GM19035 (cell line): ENCODE measurements at regions not wholly inside any gene's neighbourhood (a gene's known extent, or its start where the extent isn't known, plus 50 kb on each side); places are given as distances from the start of the nearest gene placed in this dataset.
"Not testable (repeated sequence)": the region's sequence is repeated elsewhere in the genome, so short reads cannot be mapped to it uniquely, and the experiment has no call there.

ENCODE experiments used
- ATAC-seq: cut with Tn5 transposase; IDR thresholded peaks from one replicate; pipeline ENCODE4 v1.9.1; 2021; ENCODE audit not compliant: unreplicated experiment

- ATAC-seq: no peak
Measured at GRCh38 chr11:91091563-91091962, 868.7 kb upstream of the CHORDC1 start.

DNA sequence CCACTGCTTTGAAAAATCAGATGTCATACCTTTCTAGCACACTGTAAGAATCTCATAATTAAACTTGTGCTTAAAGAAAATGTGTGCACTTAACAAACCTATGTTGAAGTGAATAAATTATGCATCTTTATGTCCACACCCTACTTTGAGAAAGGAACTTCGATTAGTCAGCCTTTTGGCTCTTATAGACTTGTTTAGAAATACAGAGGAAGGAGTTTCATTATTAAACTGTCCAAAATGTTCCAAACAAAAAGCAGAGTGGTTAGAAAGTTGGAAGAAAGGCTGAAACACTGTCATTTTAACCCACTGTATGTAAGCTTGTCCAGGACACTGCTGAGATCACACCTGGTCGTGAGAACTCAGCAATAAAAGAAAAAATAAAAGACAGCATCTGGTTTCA is 863.2 kb upstream of the CHORDC1 start:
- ATAC-seq: no peak

- no peak for ATAC-seq
Measured at GRCh38 chr11:91082255-91082654, 859.4 kb upstream of the CHORDC1 start.

DNA sequence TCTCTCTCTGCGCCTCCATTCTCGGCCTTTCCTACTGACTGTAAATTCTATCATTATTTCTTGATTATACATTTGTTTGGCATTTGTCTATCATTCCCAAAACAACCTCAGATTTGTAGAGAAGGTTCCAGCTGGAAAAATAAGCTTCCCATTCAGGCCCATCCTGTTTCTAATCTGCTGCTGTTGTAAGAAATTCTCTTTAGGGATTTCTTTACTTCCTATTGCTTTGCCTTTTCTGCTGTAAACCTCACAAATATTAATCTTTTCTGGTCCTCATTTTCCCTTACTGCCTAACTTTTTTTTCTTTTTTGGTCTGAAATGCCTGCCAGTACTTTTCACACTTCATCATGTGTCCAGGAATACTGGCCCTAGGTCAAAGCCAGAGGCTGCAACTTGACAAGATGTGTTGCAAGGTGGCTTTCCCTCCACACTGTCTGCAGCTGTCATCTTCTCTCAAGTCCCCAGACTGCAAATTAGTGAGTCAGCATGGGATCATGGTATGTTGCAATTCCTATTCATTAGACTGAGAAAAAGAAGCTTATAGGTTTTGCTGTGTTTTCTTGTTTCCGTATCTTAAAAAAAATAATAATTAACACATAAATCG is 858.7 kb upstream of the CHORDC1 start:
- ATAC-seq: no peak

GRCh38 chr11:91078221-91078620 is 855.4 kb upstream of the CHORDC1 start:
- ATAC-seq: no peak

DNA sequence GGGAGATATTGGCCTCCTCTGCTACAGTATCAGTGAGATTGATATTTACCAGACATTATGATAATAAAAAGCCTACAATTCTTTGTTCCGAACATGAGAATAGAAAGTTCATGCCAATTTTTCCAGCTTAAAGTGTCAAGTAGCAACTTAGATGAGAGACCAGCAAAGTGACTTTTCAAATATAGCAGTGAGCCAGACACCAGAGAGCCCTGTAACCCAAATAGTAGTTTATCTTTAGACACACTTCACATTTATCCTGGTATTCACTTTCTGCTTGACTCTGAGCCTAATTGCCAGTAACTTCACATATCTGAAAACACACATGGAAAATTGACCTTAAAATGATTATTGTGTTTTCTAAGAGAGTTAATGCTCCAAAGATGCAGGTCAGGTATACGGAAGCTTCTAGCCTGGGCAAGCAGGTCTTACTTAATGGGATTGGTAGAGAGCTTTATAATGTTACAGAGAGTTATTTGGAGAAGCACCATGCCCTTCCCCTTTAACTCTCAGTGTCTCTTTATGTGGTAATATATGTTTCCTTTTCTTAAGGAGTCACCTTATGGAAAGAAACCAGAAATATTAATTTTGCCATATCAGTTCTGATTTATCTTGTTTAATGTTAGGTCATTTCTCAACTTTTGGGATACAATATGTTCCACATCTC is 852.3 kb upstream of the CHORDC1 start:
- no peak for ATAC-seq

DNA sequence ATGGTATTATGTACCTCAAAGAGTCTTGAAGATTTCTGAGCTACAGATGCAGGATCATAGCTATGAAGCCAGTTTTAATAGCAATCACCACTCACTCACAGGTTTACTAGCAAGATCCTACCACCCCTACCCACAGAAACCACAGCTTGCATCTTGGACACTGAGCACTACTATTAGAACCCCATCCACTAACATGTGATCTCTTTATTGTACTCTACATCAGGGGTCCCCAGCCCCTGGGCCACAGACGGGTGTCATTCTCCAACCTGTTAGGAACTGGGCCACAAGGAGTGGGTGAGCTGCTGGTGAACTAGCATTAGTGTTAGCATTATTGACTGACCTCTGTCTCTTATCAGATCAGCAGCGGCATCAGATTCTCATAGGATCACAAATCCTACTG is 844.8 kb upstream of the CHORDC1 start:
- no peak for ATAC-seq

DNA sequence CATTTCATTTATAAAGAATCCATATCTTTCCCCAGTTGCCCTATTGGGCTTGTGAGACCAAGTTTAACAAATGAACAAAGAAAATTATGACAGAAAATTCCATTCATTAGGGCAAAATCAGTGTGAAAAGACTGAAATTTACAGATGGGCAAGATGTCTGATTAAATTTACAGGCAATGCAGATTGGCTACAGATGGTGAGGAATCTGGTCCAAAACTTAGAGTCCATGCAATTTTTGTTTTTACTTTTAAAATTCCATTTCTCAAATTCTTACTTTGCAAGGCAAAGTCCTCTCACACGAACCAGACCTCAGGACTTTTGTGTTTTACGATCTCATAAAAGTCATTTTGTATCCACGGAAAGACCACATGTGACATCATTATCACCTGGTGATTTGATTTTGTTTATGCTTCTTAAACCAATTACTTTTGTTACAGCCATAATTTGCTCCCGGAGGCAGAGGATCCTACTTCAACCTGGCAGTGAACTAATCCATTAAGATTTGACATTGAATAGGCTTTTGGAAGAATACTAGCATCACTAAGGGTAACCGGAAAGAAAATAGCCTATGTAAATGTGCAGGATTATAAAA is 843.7 kb upstream of the CHORDC1 start:
- ATAC-seq: no peak

GRCh38 chr11:91063399-91063798 is 840.5 kb upstream of the CHORDC1 start:
- not testable (repeated sequence) for ATAC-seq

DNA sequence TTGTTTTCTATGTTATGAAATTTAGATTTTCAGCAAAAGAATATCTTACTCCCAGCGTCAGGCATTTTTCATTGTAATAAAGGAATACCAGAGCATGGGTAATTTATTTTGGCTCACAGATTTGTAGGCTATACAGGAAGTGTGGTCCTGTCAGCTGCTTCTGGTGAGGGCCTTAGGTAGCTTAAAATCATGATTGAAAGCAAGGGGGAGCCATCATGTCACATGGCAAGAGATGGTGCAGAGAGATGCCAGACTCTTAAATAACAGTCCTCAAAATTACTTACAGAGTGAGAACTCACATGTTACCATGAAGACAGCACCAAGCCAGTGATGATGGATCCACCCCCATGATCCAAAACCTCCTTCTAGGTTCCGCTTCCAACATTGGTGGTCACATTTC is 825.0 kb upstream of the CHORDC1 start:
- no peak for ATAC-seq

DNA sequence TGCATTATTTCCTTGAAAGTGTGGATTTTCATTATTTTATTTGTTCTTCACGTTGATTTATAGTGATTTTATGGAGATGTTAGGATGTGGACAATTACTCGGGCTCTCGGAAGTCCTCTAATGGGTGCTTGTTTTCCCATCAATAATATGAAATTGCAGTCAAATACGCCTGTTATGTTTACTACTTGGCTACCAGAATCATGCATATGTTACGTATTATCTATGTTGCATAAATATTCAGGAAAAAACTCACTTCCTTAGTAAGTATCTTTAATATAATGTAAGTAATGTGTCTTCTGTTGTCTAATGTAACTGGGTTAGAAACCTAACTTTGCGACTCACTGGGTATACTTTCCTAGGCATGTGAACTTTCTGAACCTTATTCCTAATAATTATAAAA is 823.4 kb upstream of the CHORDC1 start:
- ATAC-seq: no peak

DNA sequence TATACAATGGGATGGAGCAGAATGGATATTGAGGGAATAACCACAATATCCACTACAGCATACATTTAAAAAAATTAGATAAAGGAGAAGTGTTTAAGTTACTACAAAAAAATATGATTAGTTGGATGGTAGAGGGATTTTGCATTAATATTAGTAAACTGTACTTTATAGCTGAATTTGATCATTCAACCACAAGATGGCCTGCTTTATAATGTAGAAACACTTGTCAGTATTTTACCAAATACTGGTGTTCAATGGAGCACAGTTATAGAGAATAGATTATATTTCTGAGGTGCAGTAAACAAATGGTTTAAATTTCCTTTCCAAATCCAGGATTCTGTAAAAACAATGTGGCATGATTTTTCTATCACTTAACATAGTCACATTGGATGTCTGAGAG is 818.8 kb upstream of the CHORDC1 start:
- no peak for ATAC-seq

- ATAC-seq: no peak
Measured at GRCh38 chr11:91023731-91024130, 800.9 kb upstream of the CHORDC1 start.

GRCh38 chr11:91011503-91011902 is 788.7 kb upstream of the CHORDC1 start:
- no peak for ATAC-seq

DNA sequence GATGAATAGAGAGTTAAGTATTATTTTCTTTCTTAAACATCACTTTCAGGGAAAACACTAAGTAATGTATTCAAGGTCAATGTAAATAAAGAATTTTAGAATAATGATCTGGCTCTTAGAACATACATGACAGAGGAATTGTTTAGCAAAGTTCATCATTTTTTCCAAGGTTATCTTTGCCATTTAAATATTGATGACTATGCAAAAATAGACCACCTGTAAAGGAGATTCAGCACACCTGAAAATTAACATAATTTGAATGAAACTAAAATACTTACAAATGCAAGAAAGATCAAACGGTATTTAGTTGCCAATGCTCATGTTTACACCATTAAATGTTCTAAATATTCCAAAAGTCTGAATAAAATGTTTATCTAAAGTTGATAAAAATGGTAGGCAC is 782.6 kb upstream of the CHORDC1 start:
- no peak for ATAC-seq

DNA sequence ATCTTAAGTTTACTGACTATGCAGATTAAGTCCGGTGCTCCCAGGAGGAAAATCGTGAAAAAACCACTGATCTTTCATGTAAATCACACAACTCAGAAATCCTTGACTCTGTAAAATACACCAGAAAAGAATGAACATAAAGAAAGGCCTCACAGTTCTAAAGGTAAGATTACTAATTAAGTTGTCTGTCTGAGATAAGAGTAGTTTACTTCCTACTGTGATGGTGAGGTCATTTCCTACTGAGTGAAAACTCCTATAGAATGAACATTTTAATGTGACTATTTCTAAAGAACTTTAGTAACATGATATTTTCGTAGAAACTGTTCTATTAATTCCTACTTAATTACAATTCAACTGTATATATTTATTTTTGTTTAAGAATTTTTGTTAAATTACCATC is 774.4 kb upstream of the CHORDC1 start:
- ATAC-seq: no peak

GRCh38 chr11:90972159-90972558 is 749.3 kb upstream of the CHORDC1 start:
- ATAC-seq: not testable (repeated sequence)

DNA sequence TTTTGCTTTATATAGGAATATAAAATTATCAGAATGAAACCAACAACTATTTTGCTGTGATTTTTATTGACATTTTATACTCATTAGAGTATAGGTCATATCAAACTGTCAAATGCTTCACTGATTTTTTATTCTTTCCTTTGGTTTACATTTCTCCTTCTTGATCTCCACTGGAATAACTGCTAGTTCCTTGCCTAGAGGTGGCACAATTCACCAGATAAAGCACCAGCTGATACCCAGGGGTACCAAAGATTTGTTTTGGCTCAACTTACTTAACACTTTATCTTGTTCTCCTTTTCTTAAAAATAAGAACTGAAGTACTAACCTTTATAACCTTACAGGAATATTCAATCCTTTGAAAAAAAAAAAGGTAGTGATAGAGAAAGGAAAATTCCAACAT is 725.1 kb upstream of the CHORDC1 start:
- ATAC-seq: no peak

- no peak for ATAC-seq
Measured at GRCh38 chr11:90930252-90930651, 707.4 kb upstream of the CHORDC1 start.

GRCh38 chr11:90919332-90919731 is 696.5 kb upstream of the CHORDC1 start:
- ATAC-seq: no peak

GRCh38 chr11:90916706-90917105 is 693.9 kb upstream of the CHORDC1 start:
- no peak for ATAC-seq

DNA sequence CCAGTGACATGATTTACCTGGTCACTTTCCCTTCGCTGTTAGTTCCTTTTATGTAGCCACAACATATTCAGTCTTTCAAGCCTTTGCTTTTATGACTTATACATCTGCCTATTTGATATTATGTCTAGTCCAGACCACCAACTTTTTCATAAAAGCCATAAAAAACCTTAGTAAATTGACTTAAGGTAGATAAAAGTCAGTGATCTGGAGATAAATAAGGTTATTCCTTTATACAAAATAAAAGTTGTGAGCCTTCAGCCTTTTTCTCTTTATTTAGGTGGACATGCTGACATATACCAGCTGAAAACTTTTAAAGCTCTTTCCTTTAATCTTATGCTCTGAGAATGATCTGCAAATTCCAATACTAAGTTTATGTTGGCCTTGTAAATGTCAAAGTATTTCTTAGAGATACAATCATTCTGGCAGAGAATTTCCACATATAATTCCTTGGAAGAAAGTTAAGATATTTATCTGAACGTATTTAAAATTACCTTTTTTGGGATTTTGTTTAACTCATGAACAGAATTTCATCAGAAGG is 690.4 kb upstream of the CHORDC1 start:
- no peak for ATAC-seq
